DOHH2 (cell line): ENCODE measurements at regions not wholly inside any gene's neighbourhood (a gene's known extent, or its start where the extent isn't known, plus 50 kb on each side); places are given as distances from the start of the nearest gene placed in this dataset.

Experiments used
- H3F3A ChIP-seq: fragments of 200-600 bp; sonication (generic), shearing (Covaris generic); 2 replicates; pipeline ENCODE4 v1.6.0; 2016; ENCODE audit warnings: antibody characterized with exemption, mild to moderate bottlenecking; ENCODE audit not compliant: control insufficient read depth, insufficient read depth
- H3K27ac ChIP-seq: fragments of 200-600 bp; sonication (generic); 2 replicates; pipeline ENCODE4 v1.5.1; 2014; ENCODE audit warnings: low read depth, mild to moderate bottlenecking, low read length, moderate library complexity
- H3K27me3 ChIP-seq: fragments of 200-600 bp; sonication (generic); 2 replicates; pipeline ENCODE4 v1.6.1; 2014; ENCODE audit warnings: mild to moderate bottlenecking, low read length, mixed read lengths; ENCODE audit not compliant: control insufficient read depth
- H3K36me3 ChIP-seq: fragments of 200-600 bp; sonication (generic); 2 replicates; pipeline ENCODE4 v1.6.1; 2014; ENCODE audit warnings: mild to moderate bottlenecking, low read length, moderate library complexity, mixed read lengths; ENCODE audit not compliant: control insufficient read depth
- H3K4me1 ChIP-seq: fragments of 200-600 bp; sonication (generic); 2 replicates; pipeline ENCODE4 v1.6.1; 2014; ENCODE audit warnings: mild to moderate bottlenecking, low read length, mixed read lengths; ENCODE audit not compliant: control insufficient read depth
- H3K4me2 ChIP-seq: fragments of 200-600 bp; sonication (generic); 2 replicates; pipeline ENCODE4 v1.6.0; 2014; ENCODE audit warnings: mild to moderate bottlenecking, low read length, moderate library complexity
- H3K4me3 ChIP-seq: fragments of 200-600 bp; sonication (generic); 2 replicates; pipeline ENCODE4 v1.5.1; 2014; ENCODE audit warnings: mild to moderate bottlenecking, low read length, mixed read lengths
- H3K79me2 ChIP-seq: fragments of 200-600 bp; sonication (generic); 2 replicates; pipeline ENCODE4 v1.6.1; 2014; ENCODE audit warnings: mild to moderate bottlenecking, low read length, mixed read lengths; ENCODE audit not compliant: control insufficient read depth
- H3K9me2 ChIP-seq: fragments of 200-600 bp; sonication (generic); replicated peaks from 2 replicates; pipeline ENCODE4 v1.6.1; 2014; ENCODE audit warnings: mild to moderate bottlenecking, low read length, mixed read lengths; ENCODE audit not compliant: control insufficient read depth
- H3K9me3 ChIP-seq: fragments of 200-600 bp; sonication (generic); 2 replicates; pipeline ENCODE4 v1.6.1; 2014; ENCODE audit warnings: antibody characterized with exemption, low read length, mixed read lengths; ENCODE audit not compliant: control insufficient read depth, insufficient read depth
- H4K20me1 ChIP-seq: fragments of 200-600 bp; sonication (generic); 2 replicates; pipeline ENCODE4 v1.6.0; 2014; ENCODE audit warnings: low read depth, mild to moderate bottlenecking, antibody characterized with exemption, low read length, moderate library complexity; ENCODE audit not compliant: control insufficient read depth, insufficient read depth
- CTCF ChIP-seq: fragments of 200-600 bp; sonication (generic); IDR thresholded peaks from one replicate; pipeline ENCODE4 v1.5.1; 2014; ENCODE audit warnings: antibody characterized with exemption, mild to moderate bottlenecking, low read depth, low read length; ENCODE audit not compliant: poor library complexity, severe bottlenecking
- EZH2phosphoT487 ChIP-seq: fragments of 200-600 bp; sonication (generic); IDR thresholded peaks from 2 replicates; pipeline ENCODE4 v1.6.1; 2017; ENCODE audit warnings: borderline replicate concordance, mild to moderate bottlenecking, antibody characterized with exemption, low read length, moderate library complexity, mixed read lengths

DNA sequence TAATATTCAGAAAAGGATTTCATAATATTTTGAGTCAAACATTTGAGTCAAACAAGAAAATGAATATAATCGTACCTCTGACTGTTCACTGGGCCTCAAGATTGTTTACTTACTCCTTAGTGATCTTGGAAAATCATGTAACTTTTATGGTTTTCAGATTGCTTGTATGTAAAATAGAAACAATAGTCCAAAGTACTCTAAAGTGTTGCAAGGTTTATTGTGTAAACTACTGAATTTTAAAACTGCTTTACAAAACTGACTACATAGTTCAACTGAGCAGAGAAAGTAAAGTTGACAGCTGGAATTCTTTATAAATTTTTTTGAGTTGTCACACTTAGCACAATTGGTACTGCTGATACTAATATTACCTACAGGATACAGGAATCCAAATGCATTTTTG, 931.0 kb downstream of the NCAM2 start:
- no peaks in the 10 kb centered on the region for H3K4me1 ChIP-seq
- no peaks in the 10 kb centered on the region for H3K27me3 ChIP-seq
- H3K4me3 ChIP-seq = no peak overlapping the region
- H4K20me1 ChIP-seq = no peaks in the 10 kb centered on the region
- no peaks in the 10 kb centered on the region for H3K9me3 ChIP-seq
- H3K27ac ChIP-seq = no peak overlapping the region
- H3K36me3 ChIP-seq = no peaks in the 10 kb centered on the region
- no peaks in the 10 kb centered on the region for H3F3A ChIP-seq
- TF ChIP-seq EZH2phosphoT487 (no peak), CTCF (no peak)
- no peaks in the 10 kb centered on the region for H3K9me2 ChIP-seq
- no peaks in the 10 kb centered on the region for H3K79me2 ChIP-seq
- no peak overlapping the region for H3K4me2 ChIP-seq

GRCh38 chr21:21929789-21930188, 931.6 kb downstream of the NCAM2 start:
- H3K79me2 ChIP-seq = no peaks in the 10 kb centered on the region
- H3K27ac ChIP-seq = no peak overlapping the region

DNA sequence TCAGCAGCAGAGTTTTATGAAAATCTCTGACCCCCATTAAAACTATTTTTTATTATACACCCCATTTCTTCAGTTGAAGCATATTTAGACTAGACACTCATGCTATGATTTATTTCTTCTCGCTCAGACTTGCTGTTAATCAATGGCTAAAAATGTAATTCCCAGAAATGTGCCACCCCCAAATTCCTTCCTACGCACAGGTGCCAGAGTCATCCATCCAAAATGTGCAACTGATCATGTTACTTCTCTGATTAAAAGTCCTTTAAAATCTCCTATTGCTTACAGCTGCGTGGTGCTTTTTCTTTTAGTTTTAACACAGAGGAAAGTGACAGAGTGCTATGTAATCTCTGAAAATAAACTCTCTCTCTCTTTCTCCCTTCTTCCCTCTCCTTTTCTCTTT, 954.4 kb downstream of the NCAM2 start:
- no peak overlapping the region for H3K27ac ChIP-seq
- H3K36me3 ChIP-seq = no peaks in the 10 kb centered on the region
- TF ChIP-seq EZH2phosphoT487 (no peak), CTCF (no peak)
- H3K4me3 ChIP-seq = no peak overlapping the region
- H3K9me3 ChIP-seq = peaks cover 5% of the 10 kb centered on the region; the same call in 1 of the 2 replicates
- H4K20me1 ChIP-seq = no peaks in the 10 kb centered on the region
- no peaks in the 10 kb centered on the region for H3K4me1 ChIP-seq
- H3K27me3 ChIP-seq = no peaks in the 10 kb centered on the region
- no peak overlapping the region for H3K4me2 ChIP-seq
- no peaks in the 10 kb centered on the region for H3F3A ChIP-seq
- H3K79me2 ChIP-seq = no peaks in the 10 kb centered on the region
- H3K9me2 ChIP-seq = no peaks in the 10 kb centered on the region

More at GRCh38 chr21:21929789-21930188, 931.6 kb downstream of the NCAM2 start:
- no peaks in the 10 kb centered on the region for H3K4me1 ChIP-seq
- H3K36me3 ChIP-seq = no peaks in the 10 kb centered on the region
- H4K20me1 ChIP-seq = no peaks in the 10 kb centered on the region
- H3F3A ChIP-seq = no peaks in the 10 kb centered on the region
- TF ChIP-seq EZH2phosphoT487 (no peak), CTCF (no peak)
- H3K9me3 ChIP-seq = no peaks in the 10 kb centered on the region
- H3K27me3 ChIP-seq = no peaks in the 10 kb centered on the region
- no peak overlapping the region for H3K4me3 ChIP-seq
- no peak overlapping the region for H3K4me2 ChIP-seq
- H3K9me2 ChIP-seq = no peaks in the 10 kb centered on the region
